ENCODE measurements at regions not wholly inside any gene's neighbourhood (a gene's known extent, or its start where the extent isn't known, plus 50 kb on each side); places are given as distances from the start of the nearest gene placed in this dataset.

DNA sequence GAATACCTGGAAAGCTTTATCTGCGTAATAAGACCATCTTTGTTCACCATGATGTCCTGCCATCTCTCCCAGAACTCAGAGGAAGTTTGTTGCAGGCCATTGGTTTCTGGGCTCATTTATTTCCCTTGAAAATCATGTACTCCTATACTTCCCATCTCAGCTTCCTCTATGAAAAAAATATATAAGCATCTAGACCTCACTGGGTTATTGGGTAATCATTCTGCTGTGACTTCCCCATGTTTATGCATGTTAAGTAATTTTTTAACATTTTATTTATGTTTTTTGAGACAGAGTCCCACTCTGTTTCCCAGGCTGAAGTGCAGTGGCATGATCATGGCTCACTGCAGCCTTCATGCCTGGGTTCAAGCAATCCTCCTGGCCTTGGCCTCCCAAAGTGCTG lies 184.5 kb downstream of the ZPLD1 start:
- Histone ChIP-seq H3K9me3 (ENCODE audit: control insufficient read depth in 2 of 2, insufficient read depth in 1 of 2, low read length in 1 of 2) (no peaks in the 10 kb centered on the region), H3K4me3 (ENCODE audit: low read length in 2 of 2) (no peak overlapping the region), H3K4me1 (ENCODE audit: control insufficient read depth in 2 of 2, insufficient read depth in 2 of 2, low read length in 2 of 2) (no peaks in the 10 kb centered on the region), H3K27ac (ENCODE audit: low read depth in 1 of 2, low read length in 1 of 2) (no peak overlapping the region), H3K36me3 (ENCODE audit: control insufficient read depth in 2 of 2, insufficient read depth in 2 of 2, low read length in 1 of 2) (no peaks in the 10 kb centered on the region), H3K27me3 (ENCODE audit: control insufficient read depth in 2 of 2, insufficient read depth in 1 of 2, low read length in 1 of 2) (no peaks in the 10 kb centered on the region)
- DNase-seq (ENCODE audit: low read depth in 6 of 9, low spot score in 9 of 9) = no peak
- WGBS = 96% methylated on average over 1 of the region's 1 CpG

DNA sequence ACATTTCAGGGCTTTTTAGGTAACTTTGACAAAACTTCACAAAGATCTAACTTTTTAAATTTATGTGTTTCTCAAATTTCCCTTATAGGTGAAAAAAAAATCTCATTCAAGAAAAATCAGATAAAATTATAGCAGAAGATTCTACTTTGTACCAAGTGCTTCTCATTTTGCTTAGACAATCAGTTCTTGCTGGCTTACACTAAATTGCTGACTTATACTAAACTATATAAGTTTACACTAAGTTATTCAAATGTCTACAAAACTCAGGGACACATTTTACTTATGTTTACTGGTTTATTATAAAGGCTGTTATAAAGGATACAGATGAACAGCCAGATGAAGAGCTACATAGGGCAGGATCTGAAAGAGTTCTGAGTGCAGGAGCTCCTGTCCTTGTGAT lies 195.1 kb downstream of the ZPLD1 start:
- Histone ChIP-seq H3K36me3 (ENCODE audit: control insufficient read depth in 2 of 2, insufficient read depth in 2 of 2, low read length in 1 of 2) (no peaks in the 10 kb centered on the region), H3K4me3 (ENCODE audit: low read length in 2 of 2) (no peak overlapping the region), H3K27ac (ENCODE audit: low read depth in 1 of 2, low read length in 1 of 2) (no peak overlapping the region), H3K27me3 (ENCODE audit: control insufficient read depth in 2 of 2, insufficient read depth in 1 of 2, low read length in 1 of 2) (no peaks in the 10 kb centered on the region), H3K9me3 (ENCODE audit: control insufficient read depth in 2 of 2, insufficient read depth in 1 of 2, low read length in 1 of 2) (no peaks in the 10 kb centered on the region), H3K4me1 (ENCODE audit: control insufficient read depth in 2 of 2, insufficient read depth in 2 of 2, low read length in 2 of 2) (no peaks in the 10 kb centered on the region)
- DNase-seq (ENCODE audit: low read depth in 6 of 9, low spot score in 9 of 9) = no peak

DNA sequence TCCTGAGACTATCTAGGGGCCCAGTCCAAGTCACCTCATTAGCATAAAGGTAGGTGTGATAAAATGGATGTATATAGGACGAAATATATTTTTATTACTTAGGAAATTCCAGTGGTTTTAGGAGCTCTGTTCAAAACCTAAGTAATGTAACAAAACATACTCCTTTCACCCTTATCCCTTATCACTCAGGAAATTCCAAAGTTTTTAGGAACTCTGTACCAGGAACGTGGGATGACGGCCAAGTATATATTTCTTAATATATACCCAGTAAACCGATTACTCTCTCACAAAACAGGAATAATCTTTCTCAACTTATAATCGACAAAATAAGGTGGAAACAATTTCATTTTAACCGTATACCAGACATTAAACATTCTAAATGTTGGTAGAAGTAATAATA lies 195.7 kb downstream of the ZPLD1 start:
- H3K9me3 ChIP-seq (ENCODE audit: control insufficient read depth in 2 of 2, insufficient read depth in 1 of 2, low read length in 1 of 2) = no peaks in the 10 kb centered on the region
- no peaks in the 10 kb centered on the region for H3K27me3 ChIP-seq (ENCODE audit: control insufficient read depth in 2 of 2, insufficient read depth in 1 of 2, low read length in 1 of 2)
- no peaks in the 10 kb centered on the region for H3K4me1 ChIP-seq (ENCODE audit: control insufficient read depth in 2 of 2, insufficient read depth in 2 of 2, low read length in 2 of 2)
- H3K4me3 ChIP-seq (ENCODE audit: low read length in 2 of 2) = no peak overlapping the region
- H3K27ac ChIP-seq (ENCODE audit: low read depth in 1 of 2, low read length in 1 of 2) = no peak overlapping the region
- no peaks in the 10 kb centered on the region for H3K36me3 ChIP-seq (ENCODE audit: control insufficient read depth in 2 of 2, insufficient read depth in 2 of 2, low read length in 1 of 2)
- no peak for DNase-seq (ENCODE audit: low read depth in 6 of 9, low spot score in 9 of 9)
- 94% methylated on average over 6 of the region's 6 CpGs for WGBS

DNA sequence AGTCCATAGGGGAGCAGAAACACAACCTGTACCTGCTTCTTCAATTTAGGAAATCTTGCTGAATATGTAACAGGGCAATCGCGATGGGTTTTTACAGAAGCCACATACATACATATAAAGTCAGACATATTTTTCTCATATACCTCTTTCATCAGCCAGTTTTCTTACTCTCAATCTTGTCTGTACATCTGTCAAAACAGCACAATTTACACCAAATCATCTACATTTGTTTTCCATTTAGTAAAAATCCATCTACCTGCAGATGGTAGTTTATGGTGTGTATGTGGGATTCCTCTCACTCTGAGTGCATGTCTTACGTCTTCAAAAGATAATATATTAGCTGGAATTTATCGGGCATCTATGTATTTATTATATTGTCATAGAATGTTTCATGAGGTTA lies 208.7 kb downstream of the ZPLD1 start:
- WGBS = 92% methylated on average over 4 of the region's 4 CpGs
- Histone ChIP-seq H3K4me1 (ENCODE audit: control insufficient read depth in 2 of 2, insufficient read depth in 2 of 2, low read length in 2 of 2) (no peaks in the 10 kb centered on the region), H3K36me3 (ENCODE audit: control insufficient read depth in 2 of 2, insufficient read depth in 2 of 2, low read length in 1 of 2) (no peaks in the 10 kb centered on the region), H3K27me3 (ENCODE audit: control insufficient read depth in 2 of 2, insufficient read depth in 1 of 2, low read length in 1 of 2) (no peaks in the 10 kb centered on the region), H3K9me3 (ENCODE audit: control insufficient read depth in 2 of 2, insufficient read depth in 1 of 2, low read length in 1 of 2) (no peaks in the 10 kb centered on the region), H3K27ac (ENCODE audit: low read depth in 1 of 2, low read length in 1 of 2) (no peak overlapping the region), H3K4me3 (ENCODE audit: low read length in 2 of 2) (no peak overlapping the region)
- DNase-seq (ENCODE audit: low read depth in 6 of 9, low spot score in 9 of 9) = no peak

DNA sequence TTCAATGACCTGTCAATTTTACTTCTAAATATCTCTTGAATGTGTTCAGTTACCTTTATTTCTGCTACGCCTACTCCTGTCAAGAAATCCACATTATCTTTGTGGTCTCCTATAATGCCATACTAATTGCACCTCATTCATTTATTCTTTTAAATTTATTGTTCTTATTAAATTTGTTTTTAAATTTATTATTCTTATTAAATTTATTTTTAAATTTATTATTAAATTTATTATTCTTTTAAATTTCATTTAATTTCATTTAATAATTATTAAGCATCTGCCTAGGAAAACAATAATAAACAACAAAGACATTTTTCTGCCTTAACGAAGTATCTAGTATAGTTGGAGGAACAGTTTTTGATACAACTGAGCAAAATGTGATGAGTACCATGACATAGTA lies 211.7 kb downstream of the ZPLD1 start:
- no peaks in the 10 kb centered on the region for H3K27me3 ChIP-seq (ENCODE audit: control insufficient read depth in 2 of 2, insufficient read depth in 1 of 2, low read length in 1 of 2)
- 98% methylated on average over 2 of the region's 2 CpGs for WGBS
- H3K4me1 ChIP-seq (ENCODE audit: control insufficient read depth in 2 of 2, insufficient read depth in 2 of 2, low read length in 2 of 2) = no peaks in the 10 kb centered on the region
- DNase-seq (ENCODE audit: low read depth in 6 of 9, low spot score in 9 of 9) = no peak
- no peaks in the 10 kb centered on the region for H3K36me3 ChIP-seq (ENCODE audit: control insufficient read depth in 2 of 2, insufficient read depth in 2 of 2, low read length in 1 of 2)
- no peak overlapping the region for H3K27ac ChIP-seq (ENCODE audit: low read depth in 1 of 2, low read length in 1 of 2)
- H3K9me3 ChIP-seq (ENCODE audit: control insufficient read depth in 2 of 2, insufficient read depth in 1 of 2, low read length in 1 of 2) = no peaks in the 10 kb centered on the region
- no peak overlapping the region for H3K4me3 ChIP-seq (ENCODE audit: low read length in 2 of 2)

DNA sequence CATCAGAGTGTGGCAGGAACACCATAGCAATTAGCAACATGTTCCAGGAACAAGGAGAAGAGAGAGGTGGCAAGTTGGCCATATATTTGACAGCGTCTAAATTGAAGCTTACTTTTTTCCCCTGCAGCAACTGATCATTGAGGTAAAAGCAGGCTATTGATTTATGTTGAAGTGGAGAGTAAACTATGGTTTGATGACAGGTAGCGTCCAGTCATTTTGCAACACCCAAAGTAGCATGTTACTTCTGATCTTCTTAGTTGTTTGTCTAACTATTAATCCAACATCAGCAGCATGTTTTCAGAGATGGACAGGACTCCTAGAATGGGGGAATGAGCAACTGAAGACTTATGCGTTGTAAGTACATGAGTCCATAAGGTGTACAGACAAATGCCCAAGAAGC lies 225.8 kb downstream of the ZPLD1 start:
- Histone ChIP-seq H3K36me3 (ENCODE audit: control insufficient read depth in 2 of 2, insufficient read depth in 2 of 2, low read length in 1 of 2) (no peaks in the 10 kb centered on the region), H3K27ac (ENCODE audit: low read depth in 1 of 2, low read length in 1 of 2) (no peak overlapping the region), H3K4me3 (ENCODE audit: low read length in 2 of 2) (no peak overlapping the region), H3K9me3 (ENCODE audit: control insufficient read depth in 2 of 2, insufficient read depth in 1 of 2, low read length in 1 of 2) (no peaks in the 10 kb centered on the region), H3K4me1 (ENCODE audit: control insufficient read depth in 2 of 2, insufficient read depth in 2 of 2, low read length in 2 of 2) (no peaks in the 10 kb centered on the region), H3K27me3 (ENCODE audit: control insufficient read depth in 2 of 2, insufficient read depth in 1 of 2, low read length in 1 of 2) (no peaks in the 10 kb centered on the region)
- DNase-seq (ENCODE audit: low read depth in 6 of 9, low spot score in 9 of 9) = no peak
- 98% methylated on average over 3 of the region's 3 CpGs for WGBS

DNA sequence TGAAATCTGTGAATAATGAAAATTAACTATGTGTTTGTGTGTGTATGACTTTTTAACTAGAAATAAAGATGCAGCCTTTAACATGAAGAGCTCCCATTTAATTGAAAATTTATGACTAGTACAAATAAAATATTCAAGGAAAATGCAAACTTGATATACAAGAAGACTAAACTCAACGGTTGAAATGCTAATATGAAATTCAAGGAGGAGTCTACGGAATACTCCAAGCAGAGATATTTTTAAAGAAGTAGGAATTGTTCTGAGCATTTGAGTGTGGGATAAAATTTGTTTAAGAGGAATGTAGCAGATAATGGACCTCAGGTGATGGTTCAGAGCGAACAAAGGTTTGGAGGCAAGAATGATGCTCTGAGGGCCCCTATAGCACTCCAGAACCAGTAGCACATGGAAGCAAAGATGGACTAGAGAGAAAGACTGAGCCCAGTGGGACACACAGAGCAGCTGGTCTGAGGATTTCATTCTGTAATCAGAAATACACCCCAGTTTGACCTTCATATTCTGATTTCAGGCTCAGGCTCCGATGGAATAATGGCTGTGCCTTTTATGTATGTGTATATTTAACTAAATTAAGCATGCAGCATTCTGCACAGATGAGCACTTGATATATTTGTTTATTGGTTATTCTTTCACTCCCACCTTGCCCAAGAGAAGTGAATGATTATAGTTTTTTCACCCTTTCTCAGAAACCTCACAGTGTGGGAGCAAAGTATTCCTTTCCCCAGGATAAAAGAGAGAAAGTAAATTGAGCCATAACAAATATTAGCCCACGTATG lies 227.1 kb downstream of the ZPLD1 start:
- Histone ChIP-seq H3K27me3 (ENCODE audit: control insufficient read depth in 2 of 2, insufficient read depth in 1 of 2, low read length in 1 of 2) (no peaks in the 10 kb centered on the region), H3K4me3 (ENCODE audit: low read length in 2 of 2) (no peak overlapping the region), H3K36me3 (ENCODE audit: control insufficient read depth in 2 of 2, insufficient read depth in 2 of 2, low read length in 1 of 2) (no peaks in the 10 kb centered on the region), H3K4me1 (ENCODE audit: control insufficient read depth in 2 of 2, insufficient read depth in 2 of 2, low read length in 2 of 2) (no peaks in the 10 kb centered on the region), H3K27ac (ENCODE audit: low read depth in 1 of 2, low read length in 1 of 2) (no peak overlapping the region), H3K9me3 (ENCODE audit: control insufficient read depth in 2 of 2, insufficient read depth in 1 of 2, low read length in 1 of 2) (no peaks in the 10 kb centered on the region)
- 93% methylated on average over 5 of the region's 5 CpGs for WGBS
- DNase-seq (ENCODE audit: low read depth in 6 of 9, low spot score in 9 of 9) = no peak

DNA sequence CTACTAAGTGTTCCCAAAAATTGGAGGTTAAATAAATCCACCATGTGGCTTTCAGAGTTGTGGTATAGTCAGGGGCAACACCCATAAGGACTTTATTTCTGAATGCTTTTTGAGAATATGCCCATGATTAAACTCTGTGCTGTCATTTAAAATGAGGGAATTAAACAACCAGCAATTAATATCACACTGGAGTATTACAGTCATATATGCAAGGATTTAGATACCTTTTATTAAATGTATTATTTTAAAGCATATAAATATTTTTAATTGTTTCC lies 227.6 kb downstream of the ZPLD1 start:
- no peaks in the 10 kb centered on the region for H3K36me3 ChIP-seq (ENCODE audit: control insufficient read depth in 2 of 2, insufficient read depth in 2 of 2, low read length in 1 of 2)
- H3K4me1 ChIP-seq (ENCODE audit: control insufficient read depth in 2 of 2, insufficient read depth in 2 of 2, low read length in 2 of 2) = no peaks in the 10 kb centered on the region
- H3K27ac ChIP-seq (ENCODE audit: low read depth in 1 of 2, low read length in 1 of 2) = no peak overlapping the region
- no peak overlapping the region for H3K4me3 ChIP-seq (ENCODE audit: low read length in 2 of 2)
- no peaks in the 10 kb centered on the region for H3K27me3 ChIP-seq (ENCODE audit: control insufficient read depth in 2 of 2, insufficient read depth in 1 of 2, low read length in 1 of 2)
- no peaks in the 10 kb centered on the region for H3K9me3 ChIP-seq (ENCODE audit: control insufficient read depth in 2 of 2, insufficient read depth in 1 of 2, low read length in 1 of 2)
- DNase-seq (ENCODE audit: low read depth in 6 of 9, low spot score in 9 of 9) = no peak

DNA sequence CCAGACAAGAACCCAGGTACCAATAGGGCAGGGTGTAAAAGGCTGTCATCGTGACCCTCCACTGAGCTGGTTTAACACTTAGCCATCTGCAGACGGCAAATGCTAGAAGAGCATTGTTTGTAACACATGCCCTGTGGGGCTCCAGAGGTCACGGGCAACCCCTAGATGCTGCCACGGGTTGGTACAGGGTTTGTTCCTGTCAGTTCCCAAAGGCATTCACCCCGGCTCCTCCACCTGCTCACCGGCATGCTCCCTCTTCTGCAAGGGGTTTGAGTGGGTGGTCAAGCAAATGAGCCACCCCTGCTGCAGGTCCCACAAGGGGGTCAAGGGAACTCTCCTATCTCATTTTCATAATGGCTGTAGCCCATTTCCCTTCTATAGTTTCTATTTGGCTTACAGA lies 229.3 kb downstream of the ZPLD1 start:
- no peaks in the 10 kb centered on the region for H3K27me3 ChIP-seq (ENCODE audit: control insufficient read depth in 2 of 2, insufficient read depth in 1 of 2, low read length in 1 of 2)
- no peak overlapping the region for H3K4me3 ChIP-seq (ENCODE audit: low read length in 2 of 2)
- no peak overlapping the region for H3K27ac ChIP-seq (ENCODE audit: low read depth in 1 of 2, low read length in 1 of 2)
- 94% methylated on average over 6 of the region's 6 CpGs for WGBS
- no peaks in the 10 kb centered on the region for H3K4me1 ChIP-seq (ENCODE audit: control insufficient read depth in 2 of 2, insufficient read depth in 2 of 2, low read length in 2 of 2)
- no peak for DNase-seq (ENCODE audit: low read depth in 6 of 9, low spot score in 9 of 9)
- H3K36me3 ChIP-seq (ENCODE audit: control insufficient read depth in 2 of 2, insufficient read depth in 2 of 2, low read length in 1 of 2) = no peaks in the 10 kb centered on the region
- H3K9me3 ChIP-seq (ENCODE audit: control insufficient read depth in 2 of 2, insufficient read depth in 1 of 2, low read length in 1 of 2) = no peaks in the 10 kb centered on the region

DNA sequence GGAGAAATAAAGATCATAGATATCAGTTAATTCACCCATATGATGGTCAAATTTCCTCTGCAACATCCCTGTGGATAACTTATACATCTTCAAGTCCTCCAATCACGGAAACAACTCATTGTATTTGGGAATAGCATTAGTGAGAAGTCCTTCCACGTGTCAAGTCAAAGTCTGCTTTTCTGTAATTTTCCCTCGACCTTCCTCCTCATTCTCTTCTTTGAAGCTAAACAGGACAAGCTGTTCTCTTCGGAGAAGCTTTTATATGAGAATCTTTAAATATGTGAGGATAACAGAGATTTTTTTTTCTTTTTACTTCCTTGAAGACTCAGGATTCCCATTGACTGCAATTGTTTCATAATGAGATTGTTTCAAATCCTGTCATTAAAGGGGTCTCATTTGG lies 230.4 kb downstream of the ZPLD1 start:
- WGBS = 91% methylated on average over 4 of the region's 4 CpGs
- no peak for DNase-seq (ENCODE audit: low read depth in 6 of 9, low spot score in 9 of 9)
- no peak overlapping the region for H3K27ac ChIP-seq (ENCODE audit: low read depth in 1 of 2, low read length in 1 of 2)
- H3K9me3 ChIP-seq (ENCODE audit: control insufficient read depth in 2 of 2, insufficient read depth in 1 of 2, low read length in 1 of 2) = no peaks in the 10 kb centered on the region
- no peaks in the 10 kb centered on the region for H3K27me3 ChIP-seq (ENCODE audit: control insufficient read depth in 2 of 2, insufficient read depth in 1 of 2, low read length in 1 of 2)
- H3K36me3 ChIP-seq (ENCODE audit: control insufficient read depth in 2 of 2, insufficient read depth in 2 of 2, low read length in 1 of 2) = no peaks in the 10 kb centered on the region
- no peaks in the 10 kb centered on the region for H3K4me1 ChIP-seq (ENCODE audit: control insufficient read depth in 2 of 2, insufficient read depth in 2 of 2, low read length in 2 of 2)
- no peak overlapping the region for H3K4me3 ChIP-seq (ENCODE audit: low read length in 2 of 2)
